ENCODE measurements at regions not wholly inside any gene's neighbourhood (a gene's known extent, or its start where the extent isn't known, plus 50 kb on each side); places are given as distances from the start of the nearest gene placed in this dataset.

DNA sequence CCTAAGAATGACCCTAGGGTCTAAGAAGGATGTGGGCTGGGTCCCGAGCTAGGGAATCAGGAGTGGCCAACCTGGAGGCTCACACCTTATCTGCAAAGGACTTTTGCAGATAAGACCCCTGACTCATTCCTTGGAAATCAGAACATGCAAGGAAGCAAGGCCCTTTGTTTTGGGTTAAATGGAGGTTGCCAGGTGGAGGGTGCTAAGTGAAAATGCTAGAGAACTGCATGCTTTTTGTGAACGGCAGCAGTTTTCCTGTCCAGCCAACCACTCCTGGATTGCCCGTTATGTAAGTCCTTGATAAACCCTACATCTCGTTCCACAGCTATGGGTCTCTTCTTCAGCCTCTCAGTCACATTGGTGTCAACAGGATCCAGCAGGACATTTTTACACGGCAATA lies 52.1 kb upstream of the CST7 start:
- no peak for DNase-seq (ENCODE audit: extremely low read depth in 1 of 4, low spot score in 3 of 4)
- Histone ChIP-seq H3K4me1 (replicated peaks in 1 of 2; ENCODE audit: control insufficient read depth in 2 of 2, insufficient read depth in 2 of 2, low read length in 2 of 2) (no peaks in the 10 kb centered on the region), H2AFZ (ENCODE audit: low read depth, low read length) (no peak overlapping the region), H3K36me3 (ENCODE audit: control insufficient read depth, insufficient read depth, low read length) (no peaks in the 10 kb centered on the region), H3K9ac (ENCODE audit: insufficient read depth in 1 of 2, low read depth in 2 of 2, low read length in 2 of 2) (no peak overlapping the region), H4K20me1 (replicated peaks; ENCODE audit: control insufficient read depth, insufficient read depth, low read length) (no peaks in the 10 kb centered on the region), H3K4me3 (no peak overlapping the region), H3K79me2 (ENCODE audit: control insufficient read depth, insufficient read depth, low read length) (no peaks in the 10 kb centered on the region), H3K27me3 (ENCODE audit: control insufficient read depth in 2 of 2, insufficient read depth in 2 of 2, low read length in 2 of 2) (peaks cover 0 to 5% of the 10 kb centered on the region in 2 experiments; a peak in 1 of 5 replicates), H3K4me2 (ENCODE audit: insufficient read depth, low read length) (no peak overlapping the region), H3K9me1 (ENCODE audit: control insufficient read depth, insufficient read depth, low read length) (no peaks in the 10 kb centered on the region), H3K27ac (ENCODE audit: extremely low read depth, low read depth, low read length) (no peak overlapping the region), H3K9me3 (replicated peaks; ENCODE audit: control insufficient read depth, insufficient read depth, low read depth, low read length) (no peaks in the 10 kb centered on the region)
- intact Hi-C loops (cut with micrococcal nuclease) = no loop called here
- ATAC-seq = no peak
- no peak for FAIRE-seq
- ChIA-PET CTCF (ENCODE audit: low intra/inter-chr PET ratio) (no interaction called here), POLR2A (interaction anchor here (0.5 kb wide), 1 partner anchor 14 kb away, joined by 3 read pairs; no protein-coding TSS in a partner anchor)
- no TSS peak for BruUV-seq (replicated peaks)
- WGBS (ENCODE audit: insufficient coverage, low coverage, missing lambda C conversion rate) = 0% methylated on average over 5 of the region's 5 CpGs
- in situ Hi-C loops (cut with MboI) = no loop called here
- TF ChIP-seq POLR2AphosphoS5 (IDR thresholded peaks at IDR 0.05; ENCODE audit: control insufficient read depth, insufficient read depth, low read depth, low read length) (no peak), ZNF507 (tag; conservative IDR thresholded peaks at IDR 0.05) (no peak), L3MBTL2 (IDR thresholded peaks at IDR 0.05) (no peak), SMC3 (conservative IDR thresholded peaks at IDR 0.05; ENCODE audit: insufficient read depth, low read depth, low read length) (no peak), ELF1 (tag; IDR thresholded peaks at IDR 0.05) (no peak), MYNN (IDR thresholded peaks at IDR 0.05) (no peak), MYNN (CRISPR knock-in tag; IDR thresholded peaks at IDR 0.05) (no peak), SPI1 (IDR thresholded peaks at IDR 0.05; ENCODE audit: borderline replicate concordance, low read depth, low read length) (no peak)
- TF ChIP-seq, protein P1, sequence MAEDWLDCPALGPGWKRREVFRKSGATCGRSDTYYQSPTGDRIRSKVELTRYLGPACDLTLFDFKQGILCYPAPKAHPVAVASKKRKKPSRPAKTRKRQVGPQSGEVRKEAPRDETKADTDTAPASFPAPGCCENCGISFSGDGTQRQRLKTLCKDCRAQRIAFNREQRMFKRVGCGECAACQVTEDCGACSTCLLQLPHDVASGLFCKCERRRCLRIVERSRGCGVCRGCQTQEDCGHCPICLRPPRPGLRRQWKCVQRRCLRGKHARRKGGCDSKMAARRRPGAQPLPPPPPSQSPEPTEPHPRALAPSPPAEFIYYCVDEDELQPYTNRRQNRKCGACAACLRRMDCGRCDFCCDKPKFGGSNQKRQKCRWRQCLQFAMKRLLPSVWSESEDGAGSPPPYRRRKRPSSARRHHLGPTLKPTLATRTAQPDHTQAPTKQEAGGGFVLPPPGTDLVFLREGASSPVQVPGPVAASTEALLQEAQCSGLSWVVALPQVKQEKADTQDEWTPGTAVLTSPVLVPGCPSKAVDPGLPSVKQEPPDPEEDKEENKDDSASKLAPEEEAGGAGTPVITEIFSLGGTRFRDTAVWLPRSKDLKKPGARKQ (CRISPR knock-in tag; IDR thresholded peaks at IDR 0.05) = no peak
- TF ChIP-seq, protein P2, sequence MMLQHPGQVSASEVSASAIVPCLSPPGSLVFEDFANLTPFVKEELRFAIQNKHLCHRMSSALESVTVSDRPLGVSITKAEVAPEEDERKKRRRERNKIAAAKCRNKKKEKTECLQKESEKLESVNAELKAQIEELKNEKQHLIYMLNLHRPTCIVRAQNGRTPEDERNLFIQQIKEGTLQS (IDR thresholded peaks at IDR 0.05) = no peak
- TF ChIP-seq, protein P2 (CRISPR knock-in tag; conservative IDR thresholded peaks at IDR 0.05) = no peak
- TF ChIP-seq, protein P3, sequence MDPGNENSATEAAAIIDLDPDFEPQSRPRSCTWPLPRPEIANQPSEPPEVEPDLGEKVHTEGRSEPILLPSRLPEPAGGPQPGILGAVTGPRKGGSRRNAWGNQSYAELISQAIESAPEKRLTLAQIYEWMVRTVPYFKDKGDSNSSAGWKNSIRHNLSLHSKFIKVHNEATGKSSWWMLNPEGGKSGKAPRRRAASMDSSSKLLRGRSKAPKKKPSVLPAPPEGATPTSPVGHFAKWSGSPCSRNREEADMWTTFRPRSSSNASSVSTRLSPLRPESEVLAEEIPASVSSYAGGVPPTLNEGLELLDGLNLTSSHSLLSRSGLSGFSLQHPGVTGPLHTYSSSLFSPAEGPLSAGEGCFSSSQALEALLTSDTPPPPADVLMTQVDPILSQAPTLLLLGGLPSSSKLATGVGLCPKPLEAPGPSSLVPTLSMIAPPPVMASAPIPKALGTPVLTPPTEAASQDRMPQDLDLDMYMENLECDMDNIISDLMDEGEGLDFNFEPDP (CRISPR knock-in tag; IDR thresholded peaks at IDR 0.05) = no peak
- TF ChIP-seq, protein P4, sequence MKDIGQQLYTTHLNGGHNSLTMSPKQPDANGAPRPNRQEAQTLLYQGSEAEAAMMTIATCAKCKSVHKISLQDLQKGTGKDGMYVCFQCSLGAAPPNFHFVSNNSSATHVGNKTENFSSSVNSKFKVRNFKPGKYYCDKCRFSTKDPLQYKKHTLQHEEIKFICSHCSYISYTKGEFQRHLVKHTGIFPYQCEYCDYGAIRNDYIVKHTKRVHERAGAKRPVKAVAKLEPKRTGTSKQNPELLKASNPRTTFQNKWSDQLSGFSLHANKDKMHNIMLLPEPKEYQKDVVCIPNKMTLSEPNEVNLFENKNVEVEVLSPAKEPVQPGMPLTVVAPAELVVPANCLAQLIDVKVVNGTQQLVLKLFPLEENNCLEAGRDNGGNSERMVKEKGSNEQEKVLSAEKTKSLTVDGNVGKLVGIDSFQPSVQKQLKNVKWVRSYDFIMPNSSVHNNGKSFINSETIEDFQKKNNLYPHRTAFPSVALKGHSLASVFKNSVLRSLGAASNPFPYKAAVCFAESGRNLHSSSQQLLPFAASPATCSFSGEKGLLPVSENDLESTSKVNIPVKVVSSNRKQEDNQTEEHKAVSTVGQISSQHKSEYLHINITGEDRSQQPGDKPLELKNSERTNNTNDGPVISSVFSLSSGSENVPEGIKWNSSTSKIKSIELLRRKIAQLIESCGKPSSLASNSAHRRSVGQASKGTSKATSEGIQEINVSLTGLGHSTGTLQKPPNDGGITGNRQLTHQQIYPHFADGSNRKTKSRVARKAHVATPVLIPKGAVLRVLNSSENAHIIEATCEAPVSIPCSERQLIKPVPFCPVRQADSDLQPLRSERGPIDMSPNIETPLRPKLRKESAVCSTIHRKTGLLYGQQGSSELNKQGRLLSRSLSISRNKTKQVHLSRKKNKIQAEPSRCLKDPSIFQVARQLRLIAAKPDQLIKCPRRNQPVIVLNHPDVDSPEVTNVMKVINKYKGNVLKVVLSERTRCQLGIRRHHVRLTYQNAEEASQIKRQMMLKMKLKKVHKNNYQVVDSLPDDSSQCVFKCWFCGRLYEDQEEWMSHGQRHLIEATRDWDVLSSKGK (CRISPR knock-in tag; IDR thresholded peaks at IDR 0.05) = no peak
- TF ChIP-seq, protein P5, sequence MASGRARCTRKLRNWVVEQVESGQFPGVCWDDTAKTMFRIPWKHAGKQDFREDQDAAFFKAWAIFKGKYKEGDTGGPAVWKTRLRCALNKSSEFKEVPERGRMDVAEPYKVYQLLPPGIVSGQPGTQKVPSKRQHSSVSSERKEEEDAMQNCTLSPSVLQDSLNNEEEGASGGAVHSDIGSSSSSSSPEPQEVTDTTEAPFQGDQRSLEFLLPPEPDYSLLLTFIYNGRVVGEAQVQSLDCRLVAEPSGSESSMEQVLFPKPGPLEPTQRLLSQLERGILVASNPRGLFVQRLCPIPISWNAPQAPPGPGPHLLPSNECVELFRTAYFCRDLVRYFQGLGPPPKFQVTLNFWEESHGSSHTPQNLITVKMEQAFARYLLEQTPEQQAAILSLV (tag; IDR thresholded peaks at IDR 0.05) = no peak
